ENCODE measurements at regions not wholly inside any gene's neighbourhood (a gene's known extent, or its start where the extent isn't known, plus 50 kb on each side); places are given as distances from the start of the nearest gene placed in this dataset.

GRCh38 chr1:191876631-191877030, 281.6 kb upstream of the RGS18 start:
- TF ChIP-seq MYBL2 (CRISPR knock-in tag; IDR thresholded peaks at IDR 0.05) = no peak
- TF ChIP-seq CBFB (CRISPR knock-in tag; IDR thresholded peaks at IDR 0.05; ENCODE audit: low read depth) = no peak
- TF ChIP-seq, protein P1, sequence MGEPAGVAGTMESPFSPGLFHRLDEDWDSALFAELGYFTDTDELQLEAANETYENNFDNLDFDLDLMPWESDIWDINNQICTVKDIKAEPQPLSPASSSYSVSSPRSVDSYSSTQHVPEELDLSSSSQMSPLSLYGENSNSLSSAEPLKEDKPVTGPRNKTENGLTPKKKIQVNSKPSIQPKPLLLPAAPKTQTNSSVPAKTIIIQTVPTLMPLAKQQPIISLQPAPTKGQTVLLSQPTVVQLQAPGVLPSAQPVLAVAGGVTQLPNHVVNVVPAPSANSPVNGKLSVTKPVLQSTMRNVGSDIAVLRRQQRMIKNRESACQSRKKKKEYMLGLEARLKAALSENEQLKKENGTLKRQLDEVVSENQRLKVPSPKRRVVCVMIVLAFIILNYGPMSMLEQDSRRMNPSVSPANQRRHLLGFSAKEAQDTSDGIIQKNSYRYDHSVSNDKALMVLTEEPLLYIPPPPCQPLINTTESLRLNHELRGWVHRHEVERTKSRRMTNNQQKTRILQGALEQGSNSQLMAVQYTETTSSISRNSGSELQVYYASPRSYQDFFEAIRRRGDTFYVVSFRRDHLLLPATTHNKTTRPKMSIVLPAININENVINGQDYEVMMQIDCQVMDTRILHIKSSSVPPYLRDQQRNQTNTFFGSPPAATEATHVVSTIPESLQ (CRISPR knock-in tag; IDR thresholded peaks at IDR 0.05) = no peak
- no peak for TF ChIP-seq GRHL2 (CRISPR knock-in tag; IDR thresholded peaks at IDR 0.05; ENCODE audit: insufficient replicate concordance, severe bottlenecking)
- TF ChIP-seq SMAD4 (CRISPR knock-in tag; IDR thresholded peaks at IDR 0.05) = no peak
- no peak for TF ChIP-seq ZNF423 (CRISPR knock-in tag; IDR thresholded peaks at IDR 0.05)
- no peak for TF ChIP-seq TEAD1 (CRISPR knock-in tag; IDR thresholded peaks at IDR 0.05)
- TF ChIP-seq, protein P2, sequence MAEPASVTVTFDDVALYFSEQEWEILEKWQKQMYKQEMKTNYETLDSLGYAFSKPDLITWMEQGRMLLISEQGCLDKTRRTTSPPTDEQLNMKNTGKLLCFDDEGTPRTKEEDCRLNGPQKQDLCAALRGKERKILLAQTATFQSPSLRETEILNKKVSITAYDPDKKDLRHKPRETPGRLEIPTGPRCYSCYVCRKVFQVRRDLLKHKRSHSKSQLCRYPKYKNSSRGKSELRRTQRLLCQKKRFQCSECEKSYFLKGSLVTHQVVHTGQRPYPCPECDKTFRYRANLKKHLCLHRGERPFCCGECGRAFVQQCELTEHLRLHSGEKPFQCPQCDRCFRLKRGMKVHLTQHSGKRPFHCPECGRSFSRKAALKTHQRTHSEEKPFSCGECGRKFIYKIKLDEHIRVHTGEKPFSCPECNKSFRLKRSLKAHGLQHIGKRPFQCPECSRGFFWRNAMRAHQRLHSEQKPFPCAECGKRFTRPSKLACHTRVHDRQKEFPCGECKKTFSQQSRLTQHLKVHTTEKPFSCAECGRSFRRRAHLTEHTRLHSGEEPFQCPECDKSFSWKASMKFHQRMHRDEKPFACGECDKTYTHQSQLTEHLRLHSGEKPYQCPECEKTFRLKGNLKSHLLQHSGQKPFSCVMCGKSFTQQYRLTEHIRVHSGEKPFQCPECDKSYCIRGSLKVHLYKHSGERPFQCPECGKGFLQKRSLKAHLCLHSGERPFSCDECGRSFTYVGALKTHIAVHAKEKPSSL (CRISPR knock-in tag; conservative IDR thresholded peaks at IDR 0.05) = no peak
- no peaks in the 10 kb centered on the region for H3K27me3 Mint-ChIP-seq (ENCODE audit: low read depth)
- H3K4me3 Mint-ChIP-seq = no peak overlapping the region
- ATAC-seq (no peak), DNase-seq (ENCODE audit: low spot score) (no peak)
- H3K4me1 Mint-ChIP-seq = no peaks in the 10 kb centered on the region
- ChIA-PET CTCF (no interaction called here), POLR2A (no interaction called here)
- H3K9me3 Mint-ChIP-seq = no peaks in the 10 kb centered on the region
- H3K27ac Mint-ChIP-seq = no peak overlapping the region
- H3K36me3 Mint-ChIP-seq = no peaks in the 10 kb centered on the region

- no peak overlapping the region for H3K4me3 Mint-ChIP-seq
- TF ChIP-seq, protein P3, sequence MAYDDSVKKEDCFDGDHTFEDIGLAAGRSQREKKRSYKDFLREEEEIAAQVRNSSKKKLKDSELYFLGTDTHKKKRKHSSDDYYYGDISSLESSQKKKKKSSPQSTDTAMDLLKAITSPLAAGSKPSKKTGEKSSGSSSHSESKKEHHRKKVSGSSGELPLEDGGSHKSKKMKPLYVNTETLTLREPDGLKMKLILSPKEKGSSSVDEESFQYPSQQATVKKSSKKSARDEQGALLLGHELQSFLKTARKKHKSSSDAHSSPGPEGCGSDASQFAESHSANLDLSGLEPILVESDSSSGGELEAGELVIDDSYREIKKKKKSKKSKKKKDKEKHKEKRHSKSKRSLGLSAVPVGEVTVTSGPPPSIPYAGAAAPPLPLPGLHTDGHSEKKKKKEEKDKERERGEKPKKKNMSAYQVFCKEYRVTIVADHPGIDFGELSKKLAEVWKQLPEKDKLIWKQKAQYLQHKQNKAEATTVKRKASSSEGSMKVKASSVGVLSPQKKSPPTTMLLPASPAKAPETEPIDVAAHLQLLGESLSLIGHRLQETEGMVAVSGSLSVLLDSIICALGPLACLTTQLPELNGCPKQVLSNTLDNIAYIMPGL (CRISPR knock-in tag; IDR thresholded peaks at IDR 0.05) = no peak
- TF ChIP-seq NR1H2 (CRISPR knock-in tag; IDR thresholded peaks at IDR 0.05) (no peak), ZMAT4 (CRISPR knock-in tag; IDR thresholded peaks at IDR 0.05) (no peak), MAX (CRISPR knock-in tag; IDR thresholded peaks at IDR 0.05) (no peak), PRRX2 (CRISPR knock-in tag; IDR thresholded peaks at IDR 0.05) (no peak), CREM (CRISPR knock-in tag; IDR thresholded peaks at IDR 0.05) (no peak), IRF2 (CRISPR knock-in tag; IDR thresholded peaks at IDR 0.05; ENCODE audit: borderline replicate concordance, low read depth) (no peak), USF2 (CRISPR knock-in tag; IDR thresholded peaks at IDR 0.05) (no peak), MYBL2 (CRISPR knock-in tag; IDR thresholded peaks at IDR 0.05) (no peak), NR3C1 (CRISPR knock-in tag; conservative IDR thresholded peaks at IDR 0.05; ENCODE audit: low read depth) (no peak)
- TF ChIP-seq, protein P4, sequence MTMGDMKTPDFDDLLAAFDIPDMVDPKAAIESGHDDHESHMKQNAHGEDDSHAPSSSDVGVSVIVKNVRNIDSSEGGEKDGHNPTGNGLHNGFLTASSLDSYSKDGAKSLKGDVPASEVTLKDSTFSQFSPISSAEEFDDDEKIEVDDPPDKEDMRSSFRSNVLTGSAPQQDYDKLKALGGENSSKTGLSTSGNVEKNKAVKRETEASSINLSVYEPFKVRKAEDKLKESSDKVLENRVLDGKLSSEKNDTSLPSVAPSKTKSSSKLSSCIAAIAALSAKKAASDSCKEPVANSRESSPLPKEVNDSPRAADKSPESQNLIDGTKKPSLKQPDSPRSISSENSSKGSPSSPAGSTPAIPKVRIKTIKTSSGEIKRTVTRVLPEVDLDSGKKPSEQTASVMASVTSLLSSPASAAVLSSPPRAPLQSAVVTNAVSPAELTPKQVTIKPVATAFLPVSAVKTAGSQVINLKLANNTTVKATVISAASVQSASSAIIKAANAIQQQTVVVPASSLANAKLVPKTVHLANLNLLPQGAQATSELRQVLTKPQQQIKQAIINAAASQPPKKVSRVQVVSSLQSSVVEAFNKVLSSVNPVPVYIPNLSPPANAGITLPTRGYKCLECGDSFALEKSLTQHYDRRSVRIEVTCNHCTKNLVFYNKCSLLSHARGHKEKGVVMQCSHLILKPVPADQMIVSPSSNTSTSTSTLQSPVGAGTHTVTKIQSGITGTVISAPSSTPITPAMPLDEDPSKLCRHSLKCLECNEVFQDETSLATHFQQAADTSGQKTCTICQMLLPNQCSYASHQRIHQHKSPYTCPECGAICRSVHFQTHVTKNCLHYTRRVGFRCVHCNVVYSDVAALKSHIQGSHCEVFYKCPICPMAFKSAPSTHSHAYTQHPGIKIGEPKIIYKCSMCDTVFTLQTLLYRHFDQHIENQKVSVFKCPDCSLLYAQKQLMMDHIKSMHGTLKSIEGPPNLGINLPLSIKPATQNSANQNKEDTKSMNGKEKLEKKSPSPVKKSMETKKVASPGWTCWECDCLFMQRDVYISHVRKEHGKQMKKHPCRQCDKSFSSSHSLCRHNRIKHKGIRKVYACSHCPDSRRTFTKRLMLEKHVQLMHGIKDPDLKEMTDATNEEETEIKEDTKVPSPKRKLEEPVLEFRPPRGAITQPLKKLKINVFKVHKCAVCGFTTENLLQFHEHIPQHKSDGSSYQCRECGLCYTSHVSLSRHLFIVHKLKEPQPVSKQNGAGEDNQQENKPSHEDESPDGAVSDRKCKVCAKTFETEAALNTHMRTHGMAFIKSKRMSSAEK (CRISPR knock-in tag; IDR thresholded peaks at IDR 0.05; ENCODE audit: borderline replicate concordance) = no peak
- TF ChIP-seq, protein P5, sequence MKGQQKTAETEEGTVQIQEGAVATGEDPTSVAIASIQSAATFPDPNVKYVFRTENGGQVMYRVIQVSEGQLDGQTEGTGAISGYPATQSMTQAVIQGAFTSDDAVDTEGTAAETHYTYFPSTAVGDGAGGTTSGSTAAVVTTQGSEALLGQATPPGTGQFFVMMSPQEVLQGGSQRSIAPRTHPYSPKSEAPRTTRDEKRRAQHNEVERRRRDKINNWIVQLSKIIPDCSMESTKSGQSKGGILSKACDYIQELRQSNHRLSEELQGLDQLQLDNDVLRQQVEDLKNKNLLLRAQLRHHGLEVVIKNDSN (CRISPR knock-in tag; IDR thresholded peaks at IDR 0.05) = no peak
- CTCF ChIA-PET = no interaction called here
- POLR2A ChIA-PET = no interaction called here
- ATAC-seq (no peak), DNase-seq (ENCODE audit: low spot score) (no peak)
- H3K27me3 Mint-ChIP-seq (ENCODE audit: low read depth) = no peaks in the 10 kb centered on the region
- H3K4me1 Mint-ChIP-seq = no peaks in the 10 kb centered on the region
- no peak overlapping the region for H3K27ac Mint-ChIP-seq
- H3K36me3 Mint-ChIP-seq = no peaks in the 10 kb centered on the region
- no peaks in the 10 kb centered on the region for H3K9me3 Mint-ChIP-seq
Measured at GRCh38 chr1:191882870-191883269, 275.4 kb upstream of the RGS18 start.
